ENCODE measurements at regions not wholly inside any gene's neighbourhood (a gene's known extent, or its start where the extent isn't known, plus 50 kb on each side); places are given as distances from the start of the nearest gene placed in this dataset.

- TF ChIP-seq POLR2AphosphoS5 (IDR thresholded peaks at IDR 0.05), result no peak
- TF ChIP-seq CTCF (IDR thresholded peaks at IDR 0.05), result no peak
- no peak for TF ChIP-seq POLR2A (IDR thresholded peaks at IDR 0.05; ENCODE audit: low read depth)
- TF ChIP-seq EP300 (IDR thresholded peaks at IDR 0.05), result no peak
- no peaks in the 10 kb centered on the region for H3K27me3 ChIP-seq
- DNase-seq (ENCODE audit: extremely low spot score), result no peak
- no peaks in the 10 kb centered on the region for H3K36me3 ChIP-seq
- H3K9me3 ChIP-seq, result no peaks in the 10 kb centered on the region
- intact Hi-C loops (cut with DNase I), result no loop called here
- no peak overlapping the region for H3K4me3 ChIP-seq
- H3K4me1 ChIP-seq, result no peaks in the 10 kb centered on the region
- no peak overlapping the region for H3K27ac ChIP-seq (replicated peaks in 1 of 4)
- 90% methylated on average over 1 of the region's 1 CpG for WGBS
These were observed 487.7 kb downstream of the GABRG1 start for GRCh38 chr4:45636175-45636574.

DNA sequence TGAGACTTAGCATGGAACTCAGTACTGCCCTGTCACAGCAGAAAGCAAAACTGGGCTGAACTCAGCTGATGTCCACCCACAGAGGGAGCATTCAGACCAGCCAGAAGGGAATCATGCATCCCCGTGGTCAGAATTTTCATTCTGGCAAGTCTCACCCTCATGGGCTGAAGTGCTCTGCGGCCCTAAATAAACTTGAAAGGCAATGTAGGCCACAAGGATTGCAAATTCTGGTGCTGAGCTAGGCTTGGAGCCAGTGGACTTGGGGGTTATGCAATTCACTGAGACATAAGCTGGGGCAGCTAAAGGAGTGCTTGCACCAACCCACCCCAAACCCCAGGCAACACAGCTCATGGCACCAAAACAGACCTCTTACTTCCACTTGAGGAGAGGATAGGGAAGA lies 494.1 kb downstream of the GABRG1 start:
- H3K27ac ChIP-seq (replicated peaks in 1 of 4), result no peak overlapping the region
- no peak for DNase-seq (ENCODE audit: extremely low spot score)
- WGBS, result 93% methylated on average over 2 of the region's 2 CpGs
- no peak overlapping the region for H3K4me3 ChIP-seq
- TF ChIP-seq POLR2A (IDR thresholded peaks at IDR 0.05; ENCODE audit: low read depth) (no peak), CTCF (IDR thresholded peaks at IDR 0.05) (no peak), EP300 (IDR thresholded peaks at IDR 0.05) (no peak), POLR2AphosphoS5 (IDR thresholded peaks at IDR 0.05) (no peak)
- no peaks in the 10 kb centered on the region for H3K9me3 ChIP-seq
- no peaks in the 10 kb centered on the region for H3K4me1 ChIP-seq
- H3K27me3 ChIP-seq, result no peaks in the 10 kb centered on the region
- no peaks in the 10 kb centered on the region for H3K36me3 ChIP-seq
- intact Hi-C loops (cut with DNase I), result no loop called here

GRCh38 chr4:45621971-45622370 lies 501.9 kb downstream of the GABRG1 start:
- H3K36me3 ChIP-seq, result no peaks in the 10 kb centered on the region
- H3K4me1 ChIP-seq, result peaks cover 0 to 22% (median 4%) of the 10 kb centered on the region in 4 donors
- H3K27ac ChIP-seq (replicated peaks in 1 of 4), result no peak overlapping the region
- WGBS, result 49% methylated on average over 2 of the region's 2 CpGs
- H3K9me3 ChIP-seq, result no peaks in the 10 kb centered on the region
- intact Hi-C loops (cut with DNase I), result no loop called here
- no peaks in the 10 kb centered on the region for H3K27me3 ChIP-seq
- no peak for DNase-seq (ENCODE audit: extremely low spot score)
- no peak overlapping the region for H3K4me3 ChIP-seq
- no peak for TF ChIP-seq POLR2AphosphoS5 (IDR thresholded peaks at IDR 0.05)
- no peak for TF ChIP-seq POLR2A (IDR thresholded peaks at IDR 0.05; ENCODE audit: low read depth)
- TF ChIP-seq EP300 (IDR thresholded peaks at IDR 0.05), result no peak
- TF ChIP-seq CTCF (IDR thresholded peaks at IDR 0.05), result no peak

DNA sequence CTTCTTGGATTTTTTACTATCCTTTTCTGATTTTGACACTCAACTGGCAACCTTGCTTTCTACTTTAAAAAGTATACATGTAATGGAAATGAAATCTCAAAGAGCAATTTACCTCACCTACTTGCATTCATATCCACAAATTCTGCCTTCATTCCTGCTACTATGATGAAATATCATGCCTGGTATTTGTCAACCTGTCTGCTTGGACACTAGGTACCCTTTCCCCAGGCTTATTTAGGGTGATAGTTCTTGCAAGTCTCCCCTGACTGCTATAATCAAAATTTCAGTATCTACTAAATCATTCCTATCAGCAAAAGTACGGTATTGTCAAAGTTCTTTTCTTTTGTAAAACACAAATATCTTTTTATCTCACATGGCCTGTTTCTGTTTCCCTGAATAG lies 503.0 kb downstream of the GABRG1 start:
- no peaks in the 10 kb centered on the region for H3K9me3 ChIP-seq
- H3K27ac ChIP-seq (replicated peaks in 1 of 4), result no peak overlapping the region
- H3K27me3 ChIP-seq, result no peaks in the 10 kb centered on the region
- peaks cover 0 to 22% (median 4%) of the 10 kb centered on the region in 4 donors for H3K4me1 ChIP-seq
- H3K36me3 ChIP-seq, result no peaks in the 10 kb centered on the region
- no peak for TF ChIP-seq EP300 (IDR thresholded peaks at IDR 0.05)
- H3K4me3 ChIP-seq, result no peak overlapping the region
- intact Hi-C loops (cut with DNase I), result no loop called here
- DNase-seq (ENCODE audit: extremely low spot score), result no peak
- WGBS, result 70% methylated on average over 1 of the region's 1 CpG

GRCh38 chr4:45596379-45597101 lies 527.3 kb downstream of the GABRG1 start:
- H3K9me3 ChIP-seq, result no peaks in the 10 kb centered on the region
- intact Hi-C loops (cut with DNase I), result no loop called here
- H3K4me3 ChIP-seq, result no peak overlapping the region
- H3K36me3 ChIP-seq, result no peaks in the 10 kb centered on the region
- DNase-seq (ENCODE audit: extremely low spot score), result no peak
- no peaks in the 10 kb centered on the region for H3K4me1 ChIP-seq
- H3K27me3 ChIP-seq, result no peaks in the 10 kb centered on the region
- 72% methylated on average over 6 of the region's 6 CpGs for WGBS
- no peak overlapping the region for H3K27ac ChIP-seq (replicated peaks in 1 of 4)
- no peak for TF ChIP-seq CTCF (IDR thresholded peaks at IDR 0.05)
- no peak for TF ChIP-seq POLR2AphosphoS5 (IDR thresholded peaks at IDR 0.05)
- no peak for TF ChIP-seq POLR2A (IDR thresholded peaks at IDR 0.05; ENCODE audit: low read depth)
- TF ChIP-seq EP300 (IDR thresholded peaks at IDR 0.05), result no peak
